ENCODE measurements at regions not wholly inside any gene's neighbourhood (a gene's known extent, or its start where the extent isn't known, plus 50 kb on each side); places are given as distances from the start of the nearest gene placed in this dataset.
A peak's percentile ranks its signal among the peaks of the same experiment; 100 is the strongest.
"Not testable (repeated sequence)": the region's sequence is repeated elsewhere in the genome, so short reads cannot be mapped to it uniquely, and the experiment has no call there.

DNA sequence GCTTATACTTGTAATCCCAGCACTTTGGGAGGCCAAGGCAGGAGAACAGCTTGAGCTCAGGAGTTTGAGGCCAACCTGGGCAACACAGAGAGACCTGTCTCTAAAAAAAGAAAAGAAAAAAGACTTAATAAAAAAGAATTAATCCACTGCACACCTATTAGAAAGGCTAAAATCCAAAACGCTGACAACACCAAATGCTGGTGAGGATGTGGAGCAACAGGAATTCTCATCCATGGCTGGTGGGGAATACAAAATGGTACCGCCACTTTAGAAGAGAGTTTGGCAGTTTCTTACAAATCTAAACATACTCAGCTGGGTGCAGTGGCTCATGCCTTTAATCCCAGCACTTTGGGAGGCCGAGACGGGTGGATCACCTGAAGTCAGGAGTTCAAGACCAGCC is 110.0 kb upstream of the NDUFV2 start:
- DNase-seq (ENCODE audit: low read depth) = not testable (repeated sequence)

DNA sequence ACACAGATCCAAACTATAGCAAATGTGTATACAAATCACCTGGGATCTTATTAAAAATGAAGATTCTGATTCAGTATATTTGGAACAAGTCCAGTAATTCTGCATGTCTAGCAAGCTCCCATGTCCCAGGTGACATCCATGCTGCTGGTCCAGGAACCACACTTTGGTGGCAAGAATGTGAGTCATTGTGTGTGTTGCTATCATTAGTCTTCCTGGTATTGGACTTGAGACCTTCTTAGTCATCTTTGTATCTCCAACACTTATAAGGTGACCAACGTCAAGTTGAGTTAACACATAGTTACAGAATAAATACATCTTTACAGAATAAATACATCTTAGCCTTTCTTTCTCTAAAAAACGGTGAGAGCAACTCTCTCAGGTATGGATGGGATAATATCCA is 107.9 kb upstream of the NDUFV2 start:
- no peak for DNase-seq (ENCODE audit: low read depth)

DNA sequence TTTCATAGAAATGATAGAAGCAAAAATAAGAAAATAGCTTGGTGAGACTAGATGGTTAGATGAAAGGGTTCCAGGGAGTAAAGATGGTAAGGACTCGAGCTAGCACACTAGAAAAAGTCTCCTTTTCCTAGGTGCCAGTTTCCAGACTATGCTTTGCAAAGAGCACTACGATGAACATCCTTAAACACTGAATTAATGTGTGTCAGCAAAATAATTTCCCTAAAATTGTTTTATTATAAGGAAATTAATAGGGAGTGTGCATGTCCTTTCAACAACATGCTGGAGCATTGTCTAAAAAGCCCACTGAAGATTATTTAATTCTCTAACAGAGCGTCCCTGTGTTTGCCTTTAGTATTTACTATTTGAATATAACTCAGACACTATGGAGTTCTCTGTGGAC is 107.4 kb upstream of the NDUFV2 start:
- DNase-seq (ENCODE audit: low read depth) = no peak

DNA sequence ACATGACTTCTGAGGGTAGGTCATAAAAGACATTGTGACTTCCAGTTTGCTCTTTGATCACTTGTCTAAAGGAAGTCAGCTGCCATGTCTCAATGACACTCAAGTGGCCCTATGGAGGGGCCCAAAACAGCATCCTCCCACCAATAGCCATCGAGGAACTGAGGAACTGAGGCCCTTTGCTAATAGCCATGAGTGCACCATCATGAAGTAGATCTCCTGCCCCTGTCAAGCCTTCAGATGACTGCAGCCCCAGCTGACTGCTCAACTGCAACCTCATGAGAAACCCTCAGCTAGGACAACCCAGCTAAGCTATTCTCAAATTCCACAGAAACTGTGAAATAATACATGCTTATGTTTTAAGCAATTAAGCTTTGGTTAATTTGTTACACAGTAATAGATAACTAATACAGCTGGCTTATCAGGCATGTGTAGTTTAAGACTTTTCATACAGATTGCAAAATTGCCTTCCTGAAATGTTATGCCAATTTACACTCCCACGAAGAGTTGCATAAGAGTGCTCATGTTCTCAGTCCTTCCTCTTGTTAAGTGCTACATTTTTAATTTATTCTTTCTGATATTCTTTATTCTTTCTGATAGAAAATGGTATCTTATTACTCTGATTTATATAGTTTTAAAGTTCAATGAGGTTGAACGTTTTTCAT is 105.6 kb upstream of the NDUFV2 start:
- DNase-seq (ENCODE audit: low read depth) = no peak

DNA sequence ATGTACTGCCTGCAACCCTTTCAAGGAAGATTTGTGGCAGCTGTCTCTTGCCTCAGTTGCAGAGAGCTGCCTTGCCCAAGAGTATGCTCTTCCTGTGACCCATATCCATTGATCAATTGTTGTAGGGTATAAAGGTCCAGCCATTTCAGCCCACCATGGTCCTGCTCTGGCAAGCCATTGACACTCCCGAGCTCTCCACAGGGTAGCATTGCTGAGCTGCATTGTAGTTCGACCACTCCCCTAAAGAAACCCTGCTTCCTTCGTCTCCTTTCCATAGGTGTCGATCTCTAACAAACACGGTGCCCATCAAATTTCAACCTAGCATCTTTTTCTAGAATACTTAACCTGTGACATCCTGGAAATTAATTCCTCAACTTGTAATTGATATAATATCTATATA is 104.9 kb upstream of the NDUFV2 start:
- no peak for DNase-seq (ENCODE audit: low read depth)

DNA sequence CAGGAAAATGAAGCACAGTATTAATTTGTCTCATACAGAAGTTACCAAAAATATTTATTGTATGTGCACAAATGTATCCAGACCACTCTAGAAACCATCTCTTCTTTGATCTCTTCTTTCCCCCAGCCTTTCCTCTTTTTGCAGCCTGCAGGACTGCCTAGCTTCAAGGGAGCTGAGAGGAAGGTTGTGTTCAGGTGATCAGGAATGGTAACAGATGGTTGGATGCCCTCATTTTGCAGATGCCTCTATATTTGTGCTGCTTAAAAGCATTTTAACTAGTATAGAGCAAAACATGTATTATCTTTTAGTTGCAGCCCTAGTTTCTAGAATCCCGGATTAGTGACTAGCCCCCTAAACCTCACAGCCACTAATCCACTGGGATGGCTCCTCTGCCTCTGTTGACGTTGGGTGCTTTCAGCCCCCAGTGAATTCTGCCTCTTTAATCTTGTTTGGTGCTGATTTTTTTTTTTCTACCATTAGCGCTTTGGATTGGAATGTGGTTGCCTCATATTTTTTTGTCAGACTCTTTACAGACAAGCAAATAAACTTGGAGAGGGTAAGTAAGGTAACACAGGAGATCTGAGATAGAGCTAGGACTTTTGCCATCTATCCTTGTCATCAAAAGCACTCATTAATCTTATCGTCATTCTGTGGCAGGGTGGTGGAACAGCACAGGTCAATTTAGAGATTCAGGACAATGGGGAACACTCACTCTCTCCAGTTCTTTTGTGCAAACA is 103.8 kb upstream of the NDUFV2 start:
- DNase-seq (ENCODE audit: low read depth) = no peak

DNA sequence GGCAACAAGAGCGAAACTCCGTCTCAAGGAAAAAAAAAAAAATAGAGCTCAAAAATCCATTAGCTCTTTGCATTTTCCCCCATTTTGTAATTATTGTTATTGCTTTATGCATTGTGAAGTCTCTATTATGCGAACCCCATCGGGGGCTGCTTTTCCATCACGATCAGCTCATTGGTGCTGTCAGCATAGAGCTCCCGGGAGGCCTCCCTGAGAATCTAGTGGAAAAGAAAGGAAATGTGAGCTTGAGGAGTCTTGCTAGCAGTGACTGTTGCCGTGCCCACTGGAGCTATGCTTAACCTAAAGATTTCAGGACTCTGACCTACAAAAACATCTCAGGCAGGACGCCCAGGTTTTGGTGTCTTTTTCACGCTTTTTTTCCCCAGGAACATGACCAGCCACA is 102.6 kb upstream of the NDUFV2 start:
- no peak for DNase-seq (ENCODE audit: low read depth)

DNA sequence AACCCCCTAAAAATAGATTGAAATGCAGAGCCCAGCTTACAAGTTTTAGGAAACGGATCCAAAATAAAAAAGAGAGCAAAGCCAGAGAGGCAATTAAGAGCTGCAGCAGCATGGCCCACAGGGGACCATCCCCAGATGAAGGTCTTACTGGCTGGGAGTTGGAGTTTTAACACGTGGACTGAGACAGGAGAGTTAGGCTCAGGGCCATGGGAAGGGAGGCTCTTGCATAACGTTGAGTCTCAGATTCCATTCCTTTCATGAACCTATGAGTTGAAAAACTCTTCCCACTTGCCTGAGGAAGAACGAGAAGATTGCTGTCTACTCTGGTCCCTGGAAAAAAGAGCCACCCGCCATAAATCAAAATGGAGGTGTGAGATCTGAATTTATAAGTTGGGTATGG is 101.8 kb upstream of the NDUFV2 start:
- DNase-seq (ENCODE audit: low read depth) = no peak

DNA sequence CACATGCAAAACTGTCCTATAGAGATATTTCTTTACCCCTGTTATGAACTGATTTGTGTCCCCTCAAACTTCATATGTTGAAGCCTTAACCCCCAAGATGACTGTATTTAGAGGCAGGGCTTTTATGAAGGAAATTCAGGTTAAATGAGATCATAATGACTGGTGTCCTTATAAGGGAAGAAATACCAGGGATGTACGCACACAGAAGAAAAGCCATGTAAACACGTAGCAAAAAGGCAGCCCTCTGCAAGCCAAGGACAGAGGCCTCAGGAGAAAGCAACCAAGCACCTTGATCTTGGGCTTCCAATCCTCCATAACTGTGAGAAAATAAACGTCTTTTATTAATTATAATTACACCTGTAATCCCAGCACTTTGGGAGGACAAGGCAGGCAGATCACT is 101.3 kb upstream of the NDUFV2 start:
- no peak for DNase-seq (ENCODE audit: low read depth)

DNA sequence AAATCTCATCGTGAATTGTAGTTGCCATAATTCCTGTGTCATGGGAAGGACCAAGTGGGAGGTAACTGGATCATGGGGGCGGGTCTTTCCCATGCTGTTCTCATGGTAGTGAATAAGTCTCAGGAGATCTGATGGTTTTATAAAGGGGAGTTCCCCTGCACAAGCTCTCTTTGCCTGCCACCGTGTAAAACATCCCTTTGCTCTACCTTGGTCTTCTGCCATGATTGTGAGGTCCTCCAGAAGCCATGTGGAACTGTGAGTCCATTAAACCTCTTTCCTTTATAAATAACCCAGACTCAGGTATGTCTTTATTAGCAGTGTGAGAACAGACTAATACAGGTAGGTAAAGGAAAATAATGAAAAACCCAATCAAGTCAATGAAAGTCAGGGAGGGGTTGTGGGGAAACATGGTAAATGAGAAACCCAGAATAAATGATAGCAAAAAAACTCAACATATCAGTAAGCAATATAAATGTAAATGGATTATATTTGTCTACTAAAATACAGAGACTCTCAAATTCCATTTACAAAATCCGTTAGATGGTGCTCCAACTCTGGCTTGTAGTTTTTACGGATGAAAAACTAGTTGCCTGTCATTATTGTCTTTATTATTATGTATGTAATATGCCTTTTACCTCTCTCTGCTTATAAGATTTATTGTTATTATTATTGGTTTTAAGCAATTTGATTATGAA is 98.9 kb upstream of the NDUFV2 start:
- DNase-seq (ENCODE audit: low read depth) = no peak

DNA sequence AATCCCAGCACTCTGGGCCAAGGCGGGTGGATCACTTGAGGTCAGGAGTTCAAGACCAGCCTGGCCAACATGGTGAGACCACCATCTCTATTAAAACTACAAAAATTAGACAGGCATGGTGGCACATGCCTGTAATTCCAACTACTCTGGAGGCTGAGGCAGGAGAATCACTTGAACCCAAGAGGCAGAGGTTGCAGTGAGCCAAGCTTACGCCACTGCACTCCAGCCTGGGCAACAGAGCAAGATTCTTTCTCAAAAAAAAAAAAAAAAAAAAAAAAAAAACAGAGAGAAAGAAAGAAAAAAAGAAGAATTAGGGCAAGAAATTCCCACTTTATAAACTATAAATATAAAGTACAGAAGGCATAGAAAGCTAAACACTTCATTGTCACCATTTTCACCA is 98.2 kb upstream of the NDUFV2 start:
- DNase-seq (ENCODE audit: low read depth) = not testable (repeated sequence)

DNA sequence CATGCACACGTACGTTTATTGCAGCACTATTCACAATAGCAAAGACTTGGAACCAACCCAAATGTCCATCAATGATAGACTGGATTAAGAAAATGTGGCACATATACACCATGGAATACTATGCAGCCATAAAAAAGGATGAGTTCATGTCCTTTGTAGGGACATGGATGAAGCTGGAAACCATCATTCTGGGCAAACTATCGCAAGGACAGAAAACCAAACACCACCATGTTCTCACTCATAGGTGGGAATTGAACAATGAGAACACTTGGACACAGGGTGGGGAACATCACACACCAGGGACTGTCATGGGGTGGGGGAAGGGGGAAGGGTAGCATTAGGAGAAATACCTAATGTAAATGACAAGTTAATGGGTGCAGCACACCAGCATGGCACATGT is 94.8 kb upstream of the NDUFV2 start:
- not testable (repeated sequence) for DNase-seq (ENCODE audit: low read depth)

DNA sequence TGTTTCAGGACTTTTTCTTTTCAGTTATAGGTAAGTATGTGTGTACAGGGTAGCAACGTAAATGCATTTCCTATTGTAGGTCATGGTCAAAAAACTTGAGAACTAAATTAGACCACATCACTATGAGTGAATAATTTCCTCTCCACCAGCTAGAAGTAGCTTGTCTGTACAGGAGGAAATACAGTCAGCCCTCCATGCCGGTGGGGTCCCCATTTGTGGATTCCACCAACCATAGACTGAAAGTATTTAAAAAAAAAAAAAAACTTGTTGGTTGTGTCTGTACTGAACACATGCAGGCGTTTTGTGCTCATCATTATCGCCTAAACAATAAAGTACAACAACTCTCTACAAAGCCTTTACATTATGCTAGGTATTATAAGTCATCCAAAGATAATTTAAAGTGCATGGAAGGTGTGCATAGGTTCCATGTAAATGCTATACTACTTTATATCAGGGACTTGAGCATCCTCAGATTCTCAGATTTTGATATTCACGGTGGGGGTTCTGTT is 94.2 kb upstream of the NDUFV2 start:
- no peak for DNase-seq (ENCODE audit: low read depth)

DNA sequence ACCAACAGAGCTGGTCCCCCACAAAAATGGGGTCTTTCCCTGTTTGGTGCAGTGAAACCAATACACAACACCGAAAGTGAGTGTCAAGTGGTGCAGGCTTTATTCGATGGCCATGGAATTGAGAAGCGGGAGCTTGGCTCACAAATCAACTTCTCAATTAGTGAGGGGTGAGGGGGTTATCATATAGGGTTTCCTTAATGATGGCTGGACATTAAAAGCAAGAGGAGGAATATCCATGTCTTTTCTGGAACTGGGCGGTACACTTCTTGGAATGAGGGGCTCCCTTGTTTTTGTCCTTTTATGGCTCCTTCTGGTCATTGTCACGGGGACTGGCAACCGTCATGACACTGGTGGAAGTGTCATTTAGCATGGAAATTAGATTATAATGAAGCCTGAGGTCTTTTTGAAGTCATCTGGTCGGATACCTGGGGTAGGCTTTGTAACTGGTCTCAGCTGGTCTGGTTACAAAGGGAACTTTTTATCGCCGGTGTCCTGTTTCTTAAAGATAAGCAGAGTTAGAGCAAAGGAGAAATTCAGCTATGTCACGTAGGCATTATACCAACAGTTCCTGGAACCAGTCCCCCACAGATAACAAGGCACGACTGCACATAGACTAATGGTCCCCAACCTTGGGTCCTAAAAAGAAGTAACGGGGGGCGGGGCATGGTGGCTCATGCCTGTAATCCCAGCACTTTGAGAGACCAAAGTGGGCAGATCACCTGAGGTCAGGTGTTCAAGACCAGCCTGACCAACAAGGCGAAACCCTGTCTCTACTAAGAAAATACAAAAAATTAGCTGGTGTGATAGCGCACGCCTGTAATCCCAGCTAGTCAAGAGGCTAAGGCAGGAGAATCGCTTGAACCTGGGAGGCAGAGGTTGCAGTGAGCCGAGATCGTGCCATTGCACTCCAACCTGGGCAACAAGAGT is 93.5 kb upstream of the NDUFV2 start:
- DNase-seq (ENCODE audit: low read depth) = no peak

DNA sequence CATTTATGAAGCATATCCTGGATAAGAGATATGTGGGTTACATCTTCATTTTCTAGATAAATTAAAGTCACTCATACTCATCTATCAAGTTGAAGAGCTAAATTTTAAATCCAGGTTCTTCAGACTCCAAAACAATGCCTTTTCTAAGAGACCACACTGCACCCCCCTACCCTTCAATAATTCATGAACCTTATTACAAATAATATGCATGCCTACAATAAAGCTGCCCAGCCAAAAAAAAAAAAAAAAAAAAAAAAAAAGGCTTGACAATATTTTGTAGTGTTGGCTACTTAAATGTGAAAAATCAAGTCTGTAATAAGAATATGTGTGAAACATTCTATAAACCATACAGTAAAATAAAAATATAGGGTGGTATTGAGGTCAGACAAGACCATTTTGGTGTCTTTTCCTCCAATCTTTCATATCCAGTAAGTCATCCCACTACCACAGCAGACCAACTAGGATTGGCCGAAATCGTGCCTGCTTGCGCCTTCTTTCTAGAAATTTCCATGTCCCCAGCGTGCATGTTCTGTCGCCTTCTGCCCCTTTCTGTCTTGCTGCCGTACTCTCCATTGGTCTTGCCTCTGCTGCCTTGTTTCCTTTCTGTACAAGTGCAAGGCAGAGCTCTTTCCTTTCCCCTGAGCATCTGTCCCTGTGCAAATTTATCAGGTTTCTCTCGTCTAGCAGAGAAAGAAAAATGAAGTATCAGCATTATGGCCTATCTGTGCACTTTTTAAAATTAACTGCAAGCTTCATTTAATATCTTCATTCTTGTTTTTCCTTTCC is 92.6 kb upstream of the NDUFV2 start:
- no peak for DNase-seq (ENCODE audit: low read depth)

DNA sequence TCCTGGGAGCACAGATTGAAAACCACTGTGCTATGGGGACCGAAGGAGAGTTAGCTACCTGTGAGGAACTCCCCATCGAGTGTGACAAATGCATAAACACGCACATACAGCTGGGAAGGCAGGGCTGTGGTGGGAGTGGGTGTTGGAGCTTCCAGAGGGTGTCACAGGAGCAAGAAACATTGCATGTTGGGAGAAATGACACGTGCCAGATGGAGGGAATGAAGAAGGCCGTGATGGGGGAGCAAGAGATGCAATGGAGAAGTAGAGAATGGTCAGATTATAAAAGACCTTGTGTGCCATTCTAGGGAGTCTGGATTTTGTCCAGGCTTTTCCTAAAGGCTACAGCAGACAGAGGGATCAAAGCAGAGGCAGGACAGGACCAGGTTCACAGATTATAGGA is 91.1 kb upstream of the NDUFV2 start:
- no peak for DNase-seq (ENCODE audit: low read depth)

DNA sequence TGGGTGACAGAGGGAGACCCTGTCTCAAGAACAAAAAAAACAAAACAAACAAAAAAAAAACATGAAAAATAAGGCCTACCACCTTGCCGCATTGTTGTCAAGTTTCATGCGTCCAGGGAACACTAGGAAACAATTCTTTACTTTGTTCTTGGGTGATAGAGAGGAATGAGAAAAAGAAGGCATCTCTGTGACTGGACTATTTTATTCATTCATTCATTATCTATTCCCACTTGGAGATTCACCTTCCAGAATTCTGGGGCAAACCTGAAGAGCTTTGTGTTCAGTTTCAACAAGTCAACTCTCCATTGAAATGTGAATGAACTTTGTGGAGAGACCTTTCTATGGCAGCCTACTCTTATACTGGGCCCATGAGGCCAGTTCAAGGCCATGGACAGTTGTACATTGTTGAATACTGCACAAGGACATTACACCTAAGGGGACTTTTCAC is 88.5 kb upstream of the NDUFV2 start:
- no peak for DNase-seq (ENCODE audit: low read depth)

DNA sequence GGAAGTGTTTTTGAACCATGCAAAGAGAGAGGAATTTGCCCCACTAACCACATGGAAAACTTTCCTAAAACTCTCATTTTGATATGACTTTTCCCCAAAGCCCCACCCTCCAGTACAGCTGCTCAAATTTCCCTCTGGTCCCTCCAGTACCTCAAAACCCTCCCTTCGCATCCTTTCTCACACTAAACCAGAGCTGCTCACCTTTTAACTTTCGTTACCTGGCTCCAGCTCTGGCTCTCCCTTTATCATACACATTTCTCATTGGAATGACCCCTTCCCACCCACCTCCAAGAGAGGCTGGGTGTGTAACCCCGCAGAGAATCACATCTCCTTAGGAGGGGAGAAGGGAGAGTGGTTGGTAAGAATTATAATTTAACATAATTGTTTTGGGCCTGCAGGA is 86.8 kb upstream of the NDUFV2 start:
- DNase-seq (ENCODE audit: low read depth) = no peak

DNA sequence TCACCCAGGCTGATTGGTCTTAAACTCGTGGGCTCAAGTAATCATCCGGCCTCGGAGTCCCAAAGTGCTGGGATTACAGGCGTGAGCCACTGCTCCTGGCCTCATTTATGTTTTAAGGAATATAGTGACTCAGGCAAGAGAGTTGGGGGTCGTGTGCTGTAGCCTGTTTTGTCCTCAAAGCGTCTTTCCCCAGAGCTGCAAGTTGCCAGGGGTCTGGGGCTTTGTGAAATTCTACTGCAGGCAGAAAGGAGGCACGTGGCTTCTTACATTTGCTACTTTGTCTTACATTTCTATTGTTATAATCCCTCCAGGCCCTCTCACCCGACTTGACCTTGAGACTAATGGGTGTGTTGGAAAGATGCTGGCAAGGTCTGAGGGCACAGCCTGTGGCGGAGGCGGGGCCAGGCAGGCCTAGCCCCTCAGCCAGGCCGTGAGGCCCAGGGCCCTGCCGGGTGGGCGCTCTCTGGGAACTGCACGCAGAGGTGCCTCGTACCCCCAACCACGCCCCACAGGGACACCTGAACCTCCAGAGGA is 85.8 kb upstream of the NDUFV2 start:
- DNase-seq (ENCODE audit: low read depth) = no peak

DNA sequence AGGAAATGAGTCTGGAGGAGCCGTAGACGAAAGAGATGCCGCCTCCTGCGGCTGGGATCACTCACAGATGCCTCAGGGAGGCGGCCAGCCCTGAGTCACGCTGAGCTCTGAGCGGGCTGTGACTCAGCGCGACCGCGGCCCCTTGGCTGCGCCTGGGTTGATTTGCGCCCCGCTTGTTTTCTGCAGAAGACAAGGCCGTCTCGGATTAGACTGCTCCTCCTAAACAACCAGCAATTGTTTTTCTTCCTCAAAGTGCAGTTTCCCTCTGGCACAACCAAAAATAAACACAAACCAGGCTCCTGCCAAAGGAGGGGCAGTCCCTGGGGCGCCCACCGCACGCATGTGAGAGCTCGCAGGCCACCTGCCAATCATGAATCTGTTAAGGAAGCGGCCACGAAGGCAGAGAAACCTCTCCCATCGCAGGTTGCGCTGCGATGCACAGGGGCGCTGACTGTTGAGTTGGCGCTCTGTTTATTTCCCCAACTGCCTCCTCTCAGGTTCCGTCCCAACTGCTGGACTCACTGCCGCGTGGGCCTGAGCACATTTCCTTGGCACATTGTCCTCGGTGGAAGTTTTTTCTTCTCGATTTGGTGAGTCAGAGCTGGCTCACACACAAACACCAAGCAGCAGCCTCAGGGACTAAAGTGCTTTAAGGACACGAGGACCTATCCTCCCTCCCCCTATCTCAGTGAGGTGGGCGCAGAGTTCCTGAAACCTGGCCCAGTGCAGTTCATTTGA is 85.2 kb upstream of the NDUFV2 start:
- peak; percentile 69 for DNase-seq (ENCODE audit: low read depth)

All from HS-5 (cell line).